GM23338 (cell line): ENCODE measurements at regions not wholly inside any gene's neighbourhood (a gene's known extent, or its start where the extent isn't known, plus 50 kb on each side); places are given as distances from the start of the nearest gene placed in this dataset.

Experiments used
- ATAC-seq: fragments of 200-7000 bp; cut with Tn5 transposase; 3 replicates; pipeline ENCODE4 v1.9.1; 2020
- DNase-seq: peaks from one replicate; pipeline ENCODE4 v3.0.0-alpha.2; 2015; ENCODE audit warnings: low spot score
- H2AFZ ChIP-seq: fragments of 200-600 bp; sonication (generic); 2 replicates; pipeline ENCODE4 v1.8.0; 2016; ENCODE audit warnings: antibody characterized with exemption, mild to moderate bottlenecking, moderate library complexity
- H3F3A ChIP-seq: fragments of 200-600 bp; sonication (generic); replicated peaks from 2 replicates; pipeline ENCODE4 v1.8.0; 2017; ENCODE audit warnings: antibody characterized with exemption, mixed run types, low read depth
- H3K27ac ChIP-seq: fragments of 200-600 bp; sonication (generic); 2 replicates; pipeline ENCODE4 v1.6.1; 2016; ENCODE audit warnings: low read depth
- H3K27me3 ChIP-seq: fragments of 200-600 bp; sonication (generic); 2 replicates; pipeline ENCODE4 v1.8.0; 2016; ENCODE audit warnings: mild to moderate bottlenecking, mixed run types, moderate library complexity; ENCODE audit not compliant: insufficient read depth
- H3K36me3 ChIP-seq: fragments of 200-600 bp; sonication (generic); 2 replicates; pipeline ENCODE4 v1.8.0; 2016; ENCODE audit warnings: mild to moderate bottlenecking; ENCODE audit not compliant: insufficient read depth
- H3K4me1 ChIP-seq: fragments of 200-600 bp; sonication (generic); 2 replicates; pipeline ENCODE4 v1.8.0; 2016; ENCODE audit warnings: mild to moderate bottlenecking, moderate library complexity; ENCODE audit not compliant: insufficient read depth
- H3K4me2 ChIP-seq: fragments of 200-600 bp; sonication (generic); 2 replicates; pipeline ENCODE4 v1.7.1; 2017; ENCODE audit warnings: mixed run types
- H3K4me3 ChIP-seq: fragments of 200-600 bp; sonication (generic); 2 replicates; pipeline ENCODE4 v1.6.1; 2016; ENCODE audit warnings: mixed run types
- H3K79me2 ChIP-seq: fragments of 200-600 bp; sonication (generic); replicated peaks from 2 replicates; pipeline ENCODE4 v1.8.0; 2017; ENCODE audit warnings: mild to moderate bottlenecking; ENCODE audit not compliant: insufficient read depth
- H3K9me2 ChIP-seq: fragments of 200-600 bp; sonication (generic); 2 replicates; pipeline ENCODE4 v1.8.0; 2017; ENCODE audit not compliant: insufficient read depth
- H4K20me1 ChIP-seq: fragments of 200-600 bp; sonication (generic); replicated peaks from 2 replicates; pipeline ENCODE4 v1.8.0; 2017; ENCODE audit warnings: mild to moderate bottlenecking; ENCODE audit not compliant: insufficient read depth
- H3K27ac Mint-ChIP-seq: 2 replicates; pipeline ENCODE4 v1.8.0; 2020; ENCODE audit warnings: inconsistent platforms, mild to moderate bottlenecking, moderate library complexity, mixed read lengths
- H3K27me3 Mint-ChIP-seq: 3 replicates; pipeline ENCODE4 v1.8.0; 2022; ENCODE audit warnings: low read depth, mild to moderate bottlenecking, moderate library complexity, mixed read lengths, inconsistent platforms; ENCODE audit not compliant: insufficient read depth, poor library complexity
- H3K36me3 Mint-ChIP-seq: 3 replicates; pipeline ENCODE4 v1.8.0; 2021; ENCODE audit warnings: low read depth, mild to moderate bottlenecking, inconsistent platforms, moderate library complexity, mixed read lengths
- H3K4me1 Mint-ChIP-seq: 3 replicates; pipeline ENCODE4 v1.8.0; 2020; ENCODE audit warnings: mild to moderate bottlenecking, inconsistent platforms, mixed read lengths
- H3K4me3 Mint-ChIP-seq: 3 replicates; pipeline ENCODE4 v1.8.0; 2021; ENCODE audit warnings: moderate library complexity, mild to moderate bottlenecking, inconsistent platforms, mixed read lengths
- H3K9me3 Mint-ChIP-seq: 3 replicates; pipeline ENCODE4 v1.8.0; 2020; ENCODE audit warnings: moderate library complexity, mild to moderate bottlenecking, inconsistent platforms, mixed read lengths
- CTCF ChIP-seq, 2 experiments: fragments of 200-600 bp in 1 of 2; sonication (generic) in 1 of 2; conservative IDR thresholded peaks; 2 replicates each; pipeline versions ENCODE4 v1.5.1 to v1.6.1; 2016 to 2017; ENCODE audit warnings: antibody characterized with exemption in 2 of 2, low read depth in 2 of 2, mild to moderate bottlenecking in 2 of 2, moderate library complexity in 1 of 2
- EZH2phosphoT487 ChIP-seq: fragments of 200-600 bp; sonication (generic); IDR thresholded peaks from one replicate; pipeline ENCODE4 v1.8.1; 2018; ENCODE audit warnings: antibody characterized with exemption; ENCODE audit not compliant: unreplicated experiment
- NANOG ChIP-seq: IDR thresholded peaks from 2 replicates; pipeline ENCODE4 v1.6.1; 2016; ENCODE audit warnings: antibody characterized with exemption, borderline replicate concordance
- STAT1 ChIP-seq: IDR thresholded peaks from one replicate; pipeline ENCODE4 v1.6.1; 2016; ENCODE audit warnings: antibody characterized with exemption; ENCODE audit not compliant: unreplicated experiment
- ZNF114 ChIP-seq: fragments of 250-450 bp; sonication (Bioruptor Pico); IDR thresholded peaks from 2 replicates; pipeline ENCODE4 v1.5.0; 2020; ENCODE audit warnings: mild to moderate bottlenecking, moderate library complexity
- ZNF331 ChIP-seq: fragments of 250-450 bp; sonication (Bioruptor Pico); IDR thresholded peaks from 2 replicates; pipeline ENCODE4 v1.5.0; 2020; ENCODE audit warnings: low read depth, mild to moderate bottlenecking, moderate library complexity
- ZNF462 ChIP-seq: fragments of 250-450 bp; sonication (Bioruptor Pico); IDR thresholded peaks from 2 replicates; pipeline ENCODE4 v1.5.0; 2020; ENCODE audit warnings: mild to moderate bottlenecking, moderate library complexity
- TF ChIP-seq, protein P1 (sequence below): IDR thresholded peaks from 2 replicates; pipeline ENCODE4 v1.6.1; 2016; ENCODE audit warnings: antibody characterized with exemption

DNA sequence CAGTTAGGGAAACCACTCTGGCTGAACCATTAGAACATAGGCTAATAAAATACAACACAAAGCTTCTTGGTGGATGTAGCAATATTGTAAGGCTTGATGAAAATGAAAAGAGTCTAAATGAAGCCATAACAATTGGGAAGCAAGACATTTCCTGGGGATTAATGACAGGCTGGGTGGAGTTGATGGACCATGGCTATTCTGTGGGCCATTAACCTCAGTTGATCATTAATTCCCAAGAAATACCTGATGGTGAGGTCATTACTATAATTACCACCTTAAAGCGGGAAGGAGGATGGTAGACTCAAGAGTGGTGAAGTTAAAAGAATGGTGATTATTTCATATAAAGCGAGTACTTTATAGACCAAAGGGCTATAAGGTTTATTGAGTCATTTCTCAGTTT, 455.8 kb upstream of the MAP3K7 start (continued):
- TF ChIP-seq NANOG: no peak

DNA sequence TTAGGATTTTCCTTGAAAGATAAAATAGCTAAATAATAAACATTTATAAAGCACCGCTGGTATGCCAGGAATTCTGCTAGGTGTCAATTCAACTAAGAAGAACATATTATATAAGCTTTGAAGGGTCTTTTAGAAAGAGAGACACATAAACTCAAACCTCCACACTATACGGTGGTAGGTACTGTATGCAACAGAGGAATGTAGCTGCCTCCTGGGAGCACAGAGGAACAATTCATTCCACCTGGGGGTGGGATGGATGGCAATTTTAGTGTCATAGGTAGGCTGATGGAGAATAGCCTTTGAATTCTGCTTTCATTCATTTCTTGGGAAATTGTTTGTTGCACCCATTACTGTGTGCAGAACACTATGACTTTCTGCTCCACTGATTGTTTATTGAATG, 447.1 kb upstream of the MAP3K7 start:
- Histone ChIP-seq H3K27me3 (no peaks in the 10 kb centered on the region), H3K27ac (no peak overlapping the region), H3K4me3 (no peak overlapping the region), H3K36me3 (no peaks in the 10 kb centered on the region), H3K9me2 (no peaks in the 10 kb centered on the region; the same call in 1 of the 2 replicates), H3K79me2 (no peaks in the 10 kb centered on the region), H3K4me2 (no peak overlapping the region), H4K20me1 (no peaks in the 10 kb centered on the region), H3F3A (no peaks in the 10 kb centered on the region), H2AFZ (peak overlapping the region; percentile 76; the same call in 1 of the 2 replicates), H3K4me1 (peaks cover 4% of the 10 kb centered on the region)
- DNase-seq (peak; percentile 13), ATAC-seq (peak; percentile 83)
- TF ChIP-seq ZNF331 (CRISPR knock-in tag) (no peak), ZNF114 (CRISPR knock-in tag) (no peak), STAT1 (no peak)
- TF ChIP-seq, protein P1, sequence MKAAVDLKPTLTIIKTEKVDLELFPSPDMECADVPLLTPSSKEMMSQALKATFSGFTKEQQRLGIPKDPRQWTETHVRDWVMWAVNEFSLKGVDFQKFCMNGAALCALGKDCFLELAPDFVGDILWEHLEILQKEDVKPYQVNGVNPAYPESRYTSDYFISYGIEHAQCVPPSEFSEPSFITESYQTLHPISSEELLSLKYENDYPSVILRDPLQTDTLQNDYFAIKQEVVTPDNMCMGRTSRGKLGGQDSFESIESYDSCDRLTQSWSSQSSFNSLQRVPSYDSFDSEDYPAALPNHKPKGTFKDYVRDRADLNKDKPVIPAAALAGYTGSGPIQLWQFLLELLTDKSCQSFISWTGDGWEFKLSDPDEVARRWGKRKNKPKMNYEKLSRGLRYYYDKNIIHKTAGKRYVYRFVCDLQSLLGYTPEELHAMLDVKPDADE: no peak
- Mint-ChIP-seq H3K4me1 (peaks cover 21% of the 10 kb centered on the region), H3K4me3 (no peak overlapping the region), H3K36me3 (no peaks in the 10 kb centered on the region), H3K27ac (no peak overlapping the region), H3K27me3 (no peaks in the 10 kb centered on the region), H3K9me3 (no peaks in the 10 kb centered on the region)

DNA sequence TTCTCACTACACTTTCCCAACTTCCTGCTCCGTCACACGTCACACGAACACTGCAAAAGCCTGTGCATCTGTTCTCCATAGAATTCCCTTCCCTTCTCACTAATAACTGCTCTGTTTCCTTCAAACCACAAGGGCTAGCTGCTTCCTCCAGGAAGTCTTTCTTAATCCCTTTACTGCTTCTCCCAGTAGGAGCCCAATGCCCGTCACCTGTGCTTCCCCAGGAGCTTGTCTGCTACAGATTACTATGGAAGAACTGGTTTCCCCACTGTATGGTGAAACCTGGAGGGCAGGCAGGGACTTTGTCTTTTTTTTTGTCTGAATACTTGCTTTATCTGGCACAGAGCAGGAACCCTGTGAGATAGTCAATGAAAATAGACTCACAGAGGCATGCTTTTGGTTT, 444.7 kb upstream of the MAP3K7 start:
- Histone ChIP-seq H3K4me3 (no peak overlapping the region), H3K9me2 (no peaks in the 10 kb centered on the region; the same call in 1 of the 2 replicates), H3K27ac (no peak overlapping the region), H3K79me2 (no peaks in the 10 kb centered on the region), H3K4me1 (peaks cover 4% of the 10 kb centered on the region), H3K27me3 (no peaks in the 10 kb centered on the region), H2AFZ (peak overlapping the region; percentile 28; the same call in 1 of the 2 replicates), H3K4me2 (no peak overlapping the region), H3K36me3 (no peaks in the 10 kb centered on the region), H4K20me1 (no peaks in the 10 kb centered on the region), H3F3A (no peaks in the 10 kb centered on the region)
- Mint-ChIP-seq H3K9me3 (no peaks in the 10 kb centered on the region), H3K27me3 (no peaks in the 10 kb centered on the region), H3K4me1 (peaks cover 21% of the 10 kb centered on the region), H3K36me3 (no peaks in the 10 kb centered on the region), H3K27ac (peak overlapping the region; percentile 37; the same call in 1 of the 2 replicates), H3K4me3 (no peak overlapping the region)
- DNase-seq (peak; percentile 18), ATAC-seq (peak; percentile 76)
- TF ChIP-seq CTCF (conservative IDR thresholded peaks at IDR 0.05; ENCODE audit: low read depth in 2 of 2) (no peak), ZNF462 (CRISPR knock-in tag) (peak; percentile 52; the same call in 1 of the 2 replicates), EZH2phosphoT487 (no peak)
